ENCODE measurements at regions not wholly inside any gene's neighbourhood (a gene's known extent, or its start where the extent isn't known, plus 50 kb on each side); places are given as distances from the start of the nearest gene placed in this dataset.
"Not testable (repeated sequence)": the region's sequence is repeated elsewhere in the genome, so short reads cannot be mapped to it uniquely, and the experiment has no call there.

DNA sequence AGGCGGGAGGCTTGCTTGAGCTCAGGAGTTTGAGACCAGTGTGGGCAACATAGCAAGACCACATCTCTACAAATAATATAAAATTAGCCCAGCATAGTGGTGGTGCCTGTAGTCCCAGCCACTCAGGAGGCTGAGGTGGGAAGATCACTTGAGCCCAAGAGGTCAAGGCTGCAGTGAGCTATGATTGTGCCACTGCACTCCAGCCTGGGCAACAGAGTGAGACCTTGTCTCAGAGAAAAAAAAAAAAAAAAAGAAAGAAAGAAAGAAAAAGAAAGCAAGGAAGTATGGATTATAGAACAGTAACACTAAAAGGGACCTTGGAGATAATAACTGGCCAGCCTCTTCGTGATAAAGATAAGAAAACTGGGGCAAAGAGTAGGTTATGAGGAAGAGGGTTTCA is 130.4 kb downstream of the PLCE1 start:
- DNase-seq (ENCODE audit: low read depth in 1 of 2, low spot score in 1 of 2) = not testable (repeated sequence)

DNA sequence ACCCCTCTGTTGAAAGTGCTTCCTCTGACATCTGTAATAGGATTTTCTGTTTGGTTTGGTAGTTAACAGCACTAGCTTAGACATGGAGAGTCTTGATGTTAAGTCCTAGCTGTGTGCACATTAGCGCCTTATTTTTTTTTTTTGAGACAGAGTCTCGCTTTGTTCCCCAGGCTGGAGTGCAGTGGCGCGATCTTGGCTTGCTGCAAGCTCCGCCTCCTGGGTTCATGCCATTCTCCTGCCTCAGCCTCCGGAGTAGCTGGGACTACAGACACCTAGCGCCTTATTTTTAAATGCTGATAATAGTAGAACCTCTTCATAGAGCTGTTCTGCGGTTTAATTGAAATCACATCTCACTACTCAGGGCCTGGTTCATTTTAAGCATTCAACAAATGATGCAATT is 131.5 kb downstream of the PLCE1 start:
- DNase-seq (ENCODE audit: low read depth in 1 of 2, low spot score in 1 of 2) = not testable (repeated sequence)

DNA sequence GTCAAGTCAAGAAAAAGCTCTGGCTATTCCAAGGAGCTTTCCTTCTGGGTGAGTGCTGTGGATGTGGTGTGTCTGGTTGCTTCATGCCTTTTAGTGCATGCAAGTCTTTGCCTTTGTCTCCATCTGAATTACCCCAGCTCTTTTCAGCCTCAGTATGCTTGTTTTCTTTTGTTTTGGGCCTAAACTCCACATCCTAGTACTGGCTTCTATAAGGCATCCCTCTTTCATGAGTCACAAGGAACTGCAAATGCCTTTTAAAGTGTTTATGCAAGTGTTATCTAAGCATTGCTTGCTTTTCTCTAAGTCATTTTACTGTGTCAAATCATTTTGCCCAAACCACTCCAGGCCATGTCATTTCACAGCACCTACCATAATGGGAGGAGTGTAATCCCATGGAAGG is 132.1 kb downstream of the PLCE1 start:
- no peak for DNase-seq (ENCODE audit: low read depth in 1 of 2, low spot score in 1 of 2)

DNA sequence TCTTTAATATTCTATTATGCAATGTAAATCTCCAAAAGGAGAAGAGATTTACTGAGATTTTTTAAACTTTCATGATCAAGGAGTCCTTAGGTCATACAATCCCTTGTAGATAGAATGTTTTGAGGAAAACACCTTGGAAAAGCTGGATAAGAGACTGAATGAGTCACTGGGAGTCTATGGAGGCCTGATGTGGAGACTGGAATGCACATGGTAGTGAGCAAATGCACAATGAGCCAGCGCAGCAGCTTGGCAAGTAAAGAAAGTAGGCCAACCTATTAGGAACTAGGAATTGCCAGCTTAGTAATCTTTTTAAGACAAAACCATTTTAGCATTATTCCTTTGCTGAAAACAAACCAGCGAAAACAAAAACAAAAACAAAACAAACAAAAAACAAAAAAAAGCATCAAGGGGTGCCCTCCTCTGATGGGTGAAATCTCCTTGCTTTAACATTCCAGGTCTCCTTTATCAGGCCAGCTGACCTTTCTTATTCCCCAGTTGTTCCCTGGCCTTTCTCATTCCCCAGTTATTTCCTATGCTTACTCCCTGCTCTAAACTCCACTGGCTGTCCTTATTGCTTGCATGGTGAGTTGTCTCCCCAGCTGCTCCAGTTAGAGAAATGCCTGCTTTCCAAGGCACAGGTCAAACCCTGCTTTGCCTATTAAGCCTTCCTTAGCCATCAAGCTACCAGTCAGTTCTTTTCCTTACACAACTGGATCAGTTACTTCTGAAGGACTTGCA is 135.8 kb downstream of the PLCE1 start:
- no peak for DNase-seq (ENCODE audit: low read depth in 1 of 2, low spot score in 1 of 2)

- DNase-seq (ENCODE audit: low read depth in 1 of 2, low spot score in 1 of 2) = no peak
These were observed 138.2 kb downstream of the PLCE1 start for GRCh38 chr10:94131885-94132284.

GRCh38 chr10:94133239-94133638 is 139.5 kb downstream of the PLCE1 start:
- DNase-seq (ENCODE audit: low read depth in 1 of 2, low spot score in 1 of 2) = no peak

DNA sequence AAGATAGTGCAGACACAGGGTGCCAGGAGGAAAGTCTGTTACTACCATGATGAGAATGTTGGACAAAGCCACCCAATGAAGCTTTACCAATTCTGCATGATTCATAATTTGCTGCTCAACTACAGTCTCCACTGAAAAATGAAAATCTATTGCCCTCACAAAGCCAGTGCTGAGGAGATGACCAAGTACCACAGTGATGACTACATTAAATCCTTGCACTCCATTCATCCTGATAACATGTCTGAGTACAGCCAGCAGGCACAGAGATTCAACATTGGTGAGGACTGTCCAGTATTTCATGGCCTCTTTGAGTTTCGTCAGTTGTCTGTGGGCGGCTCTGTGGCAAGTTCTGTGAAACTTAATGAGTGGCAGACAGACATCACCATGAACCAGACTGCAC is 144.0 kb downstream of the PLCE1 start:
- no peak for DNase-seq (ENCODE audit: low read depth in 1 of 2, low spot score in 1 of 2)

DNA sequence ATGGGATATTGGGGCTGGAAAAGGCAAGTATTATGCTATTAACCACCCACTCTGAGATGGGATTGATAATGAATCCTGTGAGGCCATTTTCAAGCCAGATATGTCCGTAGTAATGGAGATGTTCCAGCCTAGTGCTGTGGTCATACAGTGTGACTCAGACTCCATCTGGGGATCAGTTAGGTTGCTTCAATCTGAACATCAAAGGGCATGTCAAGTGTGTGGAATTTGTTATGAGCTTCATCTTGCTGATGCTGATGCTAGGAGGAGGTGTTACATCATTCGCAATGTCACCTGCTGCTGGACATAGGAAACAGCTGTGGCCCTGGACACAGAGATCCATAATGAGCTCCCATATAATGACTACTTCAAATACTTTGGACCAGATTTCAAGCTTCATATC is 144.7 kb downstream of the PLCE1 start:
- DNase-seq (ENCODE audit: low read depth in 1 of 2, low spot score in 1 of 2) = no peak

- no peak for DNase-seq (ENCODE audit: low read depth in 1 of 2, low spot score in 1 of 2)
These were observed 149.5 kb downstream of the PLCE1 start for GRCh38 chr10:94143261-94143660.

GRCh38 chr10:94146313-94146712 is 152.6 kb downstream of the PLCE1 start:
- no peak for DNase-seq (ENCODE audit: low read depth in 1 of 2, low spot score in 1 of 2)

GRCh38 chr10:94146746-94147145 is 153.0 kb downstream of the PLCE1 start:
- no peak for DNase-seq (ENCODE audit: low read depth in 1 of 2, low spot score in 1 of 2)

DNA sequence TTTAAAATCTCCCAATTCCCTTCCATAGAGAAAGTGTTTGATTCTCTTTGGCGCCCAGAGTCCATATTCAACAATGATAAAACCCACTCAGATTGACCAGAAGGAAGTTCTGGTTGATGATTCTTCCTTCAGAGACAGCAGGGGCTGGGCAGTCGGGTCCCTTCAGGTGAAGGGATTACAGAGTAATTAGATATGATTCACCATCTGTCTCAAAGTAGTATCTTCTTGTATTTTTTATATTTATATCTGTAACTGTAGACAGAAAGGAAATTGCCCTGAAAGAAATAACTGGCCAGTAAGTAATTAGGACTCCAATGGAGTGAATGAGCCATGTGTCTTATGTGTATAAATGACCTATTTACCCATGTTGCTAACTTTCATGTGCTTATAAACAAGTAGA is 156.0 kb downstream of the PLCE1 start:
- no peak for DNase-seq (ENCODE audit: low read depth in 1 of 2, low spot score in 1 of 2)

DNA sequence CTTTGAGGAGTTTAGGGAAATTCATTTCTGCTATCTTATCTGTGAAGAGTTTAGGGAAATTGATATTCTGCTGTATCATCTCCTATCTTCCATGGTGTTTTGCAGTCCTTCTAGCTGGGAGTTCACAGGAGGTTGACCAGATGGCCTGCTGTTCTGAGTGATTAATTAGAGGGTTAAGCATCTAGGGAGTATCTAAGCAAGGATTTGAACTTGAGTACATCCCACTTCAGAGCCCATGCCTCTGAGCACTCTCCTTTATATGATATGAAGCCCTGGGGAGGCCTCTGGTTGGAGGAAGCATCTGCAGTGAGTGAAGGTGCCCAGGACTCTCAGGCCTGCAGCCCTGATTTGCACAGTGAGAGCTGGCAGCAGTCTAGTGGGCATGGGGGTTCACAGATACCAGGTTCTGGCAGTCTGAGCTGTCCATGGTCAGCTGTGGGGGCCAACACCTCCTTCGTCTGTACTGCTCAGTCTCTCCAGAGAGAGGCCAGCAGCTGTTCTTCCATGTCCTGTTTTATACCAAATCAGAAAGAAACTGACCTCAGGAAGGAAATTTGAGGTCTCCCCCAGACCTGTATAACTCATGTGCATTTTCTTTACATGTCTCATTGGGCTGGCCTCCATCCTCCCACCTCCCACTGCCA is 156.9 kb downstream of the PLCE1 start:
- no peak for DNase-seq (ENCODE audit: low read depth in 1 of 2, low spot score in 1 of 2)

- no peak for DNase-seq (ENCODE audit: low read depth in 1 of 2, low spot score in 1 of 2)
These were observed 162.1 kb downstream of the PLCE1 start for GRCh38 chr10:94155722-94156271.

GRCh38 chr10:94156453-94156852 is 162.7 kb downstream of the PLCE1 start:
- no peak for DNase-seq (ENCODE audit: low read depth in 1 of 2, low spot score in 1 of 2)

DNA sequence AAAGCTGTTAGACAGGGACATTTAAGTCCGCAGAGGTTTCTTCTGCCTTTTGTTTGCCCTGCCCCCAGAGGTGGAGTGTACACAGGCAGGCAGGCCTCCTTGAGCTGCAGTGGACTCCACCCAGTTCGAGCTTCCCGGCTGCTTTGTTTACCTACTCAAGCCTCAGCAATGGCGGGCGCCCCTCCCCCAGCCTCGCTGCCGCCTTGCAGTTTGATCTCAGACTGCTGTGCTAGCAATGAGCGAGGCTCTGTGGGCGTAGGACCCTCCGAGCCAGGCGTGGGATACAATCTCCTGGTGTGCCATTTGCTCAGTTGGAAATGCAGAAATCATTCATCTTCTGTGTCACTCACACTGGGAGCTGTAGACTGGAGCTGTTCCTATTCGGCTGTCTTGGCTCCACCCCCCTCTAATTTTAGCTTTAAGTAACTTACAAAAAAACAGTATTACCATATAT is 171.5 kb downstream of the PLCE1 start:
- DNase-seq (ENCODE audit: low read depth in 1 of 2, low spot score in 1 of 2) = not testable (repeated sequence)

DNA sequence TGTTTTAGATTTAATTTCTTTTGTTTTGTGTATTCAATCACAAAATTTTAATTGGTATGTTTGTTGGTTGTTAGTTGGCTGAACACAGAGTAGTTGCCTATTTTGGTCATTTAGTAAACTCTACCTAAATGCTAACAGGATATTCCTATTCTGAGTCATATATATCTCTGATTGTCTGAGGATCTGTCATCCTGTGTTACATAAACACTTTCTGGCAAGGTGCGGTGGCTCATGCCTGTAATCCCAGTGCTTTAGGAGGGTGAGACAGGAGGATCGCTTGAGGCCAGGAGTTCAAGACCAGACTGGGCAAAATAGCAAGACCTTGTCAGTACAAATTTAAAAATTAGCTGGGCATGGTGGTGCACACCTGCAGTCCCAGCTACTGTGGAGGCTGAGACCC is 178.6 kb downstream of the PLCE1 start:
- no peak for DNase-seq (ENCODE audit: low read depth in 1 of 2, low spot score in 1 of 2)

- no peak for DNase-seq (ENCODE audit: low read depth in 1 of 2, low spot score in 1 of 2)
These were observed 179.9 kb downstream of the PLCE1 start for GRCh38 chr10:94173594-94173993.

DNA sequence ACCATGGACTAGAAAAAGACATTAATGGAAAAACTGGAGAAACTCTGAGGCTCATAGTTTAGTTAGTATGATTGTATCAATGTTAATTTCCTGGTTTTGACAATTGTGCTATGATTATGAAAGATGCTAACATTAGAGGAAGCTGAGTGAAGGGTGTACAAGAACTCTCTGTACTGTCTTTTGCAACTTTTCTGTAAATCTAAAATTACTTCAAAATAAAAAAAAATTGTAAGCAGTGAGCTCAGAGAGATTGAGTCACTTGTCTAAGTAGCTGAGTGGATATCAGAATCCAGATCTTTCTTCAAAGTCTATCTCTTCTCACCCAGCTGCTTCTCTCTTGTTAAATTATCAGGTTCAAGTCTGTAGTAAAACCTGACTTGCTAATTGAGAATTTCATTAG is 181.1 kb downstream of the PLCE1 start:
- DNase-seq (ENCODE audit: low read depth in 1 of 2, low spot score in 1 of 2) = no peak

DNA sequence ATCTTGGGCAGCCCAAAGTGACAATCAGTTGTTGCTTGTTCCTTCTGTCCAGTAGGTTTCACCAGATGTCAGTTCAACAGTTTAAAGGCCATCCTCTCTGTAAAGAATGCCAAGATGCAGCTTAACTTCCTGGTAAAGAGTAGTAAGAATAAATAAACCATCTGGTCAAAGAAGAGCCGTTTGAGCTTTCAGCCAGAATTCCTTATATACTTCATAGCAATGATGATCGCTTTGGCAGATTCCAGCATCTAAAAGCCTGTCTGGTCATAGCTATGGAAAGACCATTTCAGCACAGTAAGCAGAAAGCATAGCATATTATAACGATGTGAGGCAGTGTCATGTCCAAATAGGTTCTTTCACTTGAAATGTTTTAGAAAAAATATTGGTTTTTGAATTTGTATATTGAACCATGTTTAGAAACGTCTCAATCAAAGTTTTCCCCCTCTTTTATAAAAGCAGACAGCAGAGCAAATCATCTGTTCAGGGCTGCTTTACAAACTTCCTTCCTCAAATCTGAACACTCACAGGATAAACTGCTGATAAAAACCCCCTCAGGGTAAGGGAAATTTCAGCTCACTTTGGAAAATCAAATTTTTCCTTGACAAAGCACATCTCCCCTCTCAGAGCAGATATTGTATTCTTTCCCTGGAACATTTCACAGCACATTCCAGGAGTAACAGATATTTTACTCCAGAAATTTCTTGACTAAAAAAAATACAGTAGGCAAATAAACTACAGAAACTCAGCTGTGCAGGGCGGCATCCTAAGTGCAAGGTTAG is 184.1 kb downstream of the NOC3L start:
- no peak for DNase-seq (ENCODE audit: low read depth in 1 of 2, low spot score in 1 of 2)

GRCh38 chr10:94180576-94180975 is 182.2 kb downstream of the NOC3L start:
- DNase-seq (ENCODE audit: low read depth in 1 of 2, low spot score in 1 of 2) = no peak

Measured in activated CD4-positive, alpha-beta T cell treated with anti-CD3 and anti-CD28 coated beads, Interleukin-2, amount 50 U/mL, for 24 hours (primary cell).